B cell (primary cell): ENCODE measurements at regions not wholly inside any gene's neighbourhood (a gene's known extent, or its start where the extent isn't known, plus 50 kb on each side); places are given as distances from the start of the nearest gene placed in this dataset.

Experiments used
- CTCF ChIP-seq: fragments of 200-600 bp; IDR thresholded peaks from one replicate; pipeline ENCODE4 v1.8.0; 2022; ENCODE audit warnings: antibody characterized with exemption, mild to moderate bottlenecking
- EZH2 ChIP-seq: IDR thresholded peaks from 2 replicates; pipeline ENCODE4 v1.6.1; 2012; ENCODE audit warnings: borderline replicate concordance, low read depth, mild to moderate bottlenecking, moderate library complexity, low read length; ENCODE audit not compliant: insufficient read depth, poor library complexity, severe bottlenecking

- TF ChIP-seq CTCF (no peak), EZH2 (no peak)
These were observed 136.0 kb downstream of the MMUT start for GRCh38 chr6:49327005-49327404.
